ENCODE measurements at regions not wholly inside any gene's neighbourhood (a gene's known extent, or its start where the extent isn't known, plus 50 kb on each side); places are given as distances from the start of the nearest gene placed in this dataset.

DNA sequence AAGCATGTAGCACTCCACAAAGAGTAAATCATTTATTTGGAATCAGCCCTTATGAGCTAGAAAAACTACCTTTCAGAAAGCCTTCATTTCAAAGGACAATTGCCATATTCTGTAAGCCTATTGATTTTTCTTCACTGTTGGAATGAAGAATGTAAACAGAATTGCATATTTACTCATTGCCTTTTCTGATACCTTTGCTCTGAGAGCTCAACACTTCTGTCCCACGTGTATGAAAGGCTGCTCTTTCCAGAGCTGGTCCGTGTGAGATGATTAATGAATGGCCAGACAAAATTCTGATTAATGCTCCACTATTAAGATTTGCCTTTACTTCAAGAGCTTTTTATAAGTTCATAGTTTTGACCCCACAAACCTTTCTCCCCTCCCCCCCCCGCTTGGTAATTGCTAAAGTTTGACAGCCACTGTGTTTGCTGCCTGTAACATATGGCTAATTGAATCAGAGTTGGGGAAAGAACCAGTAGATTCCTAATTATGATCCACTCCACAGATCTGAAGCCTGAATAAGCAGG is 63.0 kb upstream of the PLEKHA5 start:
- no peak for DNase-seq (ENCODE audit: low read depth in 1 of 2, low spot score in 1 of 2)
- H3K27me3 ChIP-seq (ENCODE audit: insufficient read depth, poor library complexity, severe bottlenecking) = no peaks in the 10 kb centered on the region
- H3K27ac ChIP-seq (replicated peaks) = no peak overlapping the region
- TF ChIP-seq, protein P1, sequence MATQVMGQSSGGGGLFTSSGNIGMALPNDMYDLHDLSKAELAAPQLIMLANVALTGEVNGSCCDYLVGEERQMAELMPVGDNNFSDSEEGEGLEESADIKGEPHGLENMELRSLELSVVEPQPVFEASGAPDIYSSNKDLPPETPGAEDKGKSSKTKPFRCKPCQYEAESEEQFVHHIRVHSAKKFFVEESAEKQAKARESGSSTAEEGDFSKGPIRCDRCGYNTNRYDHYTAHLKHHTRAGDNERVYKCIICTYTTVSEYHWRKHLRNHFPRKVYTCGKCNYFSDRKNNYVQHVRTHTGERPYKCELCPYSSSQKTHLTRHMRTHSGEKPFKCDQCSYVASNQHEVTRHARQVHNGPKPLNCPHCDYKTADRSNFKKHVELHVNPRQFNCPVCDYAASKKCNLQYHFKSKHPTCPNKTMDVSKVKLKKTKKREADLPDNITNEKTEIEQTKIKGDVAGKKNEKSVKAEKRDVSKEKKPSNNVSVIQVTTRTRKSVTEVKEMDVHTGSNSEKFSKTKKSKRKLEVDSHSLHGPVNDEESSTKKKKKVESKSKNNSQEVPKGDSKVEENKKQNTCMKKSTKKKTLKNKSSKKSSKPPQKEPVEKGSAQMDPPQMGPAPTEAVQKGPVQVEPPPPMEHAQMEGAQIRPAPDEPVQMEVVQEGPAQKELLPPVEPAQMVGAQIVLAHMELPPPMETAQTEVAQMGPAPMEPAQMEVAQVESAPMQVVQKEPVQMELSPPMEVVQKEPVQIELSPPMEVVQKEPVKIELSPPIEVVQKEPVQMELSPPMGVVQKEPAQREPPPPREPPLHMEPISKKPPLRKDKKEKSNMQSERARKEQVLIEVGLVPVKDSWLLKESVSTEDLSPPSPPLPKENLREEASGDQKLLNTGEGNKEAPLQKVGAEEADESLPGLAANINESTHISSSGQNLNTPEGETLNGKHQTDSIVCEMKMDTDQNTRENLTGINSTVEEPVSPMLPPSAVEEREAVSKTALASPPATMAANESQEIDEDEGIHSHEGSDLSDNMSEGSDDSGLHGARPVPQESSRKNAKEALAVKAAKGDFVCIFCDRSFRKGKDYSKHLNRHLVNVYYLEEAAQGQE (IDR thresholded peaks at IDR 0.05; ENCODE audit: insufficient replicate concordance, low read depth) = no peak
- TF ChIP-seq POLR2AphosphoS5 (IDR thresholded peaks at IDR 0.05; ENCODE audit: low read depth) (no peak), GABPA (IDR thresholded peaks at IDR 0.05; ENCODE audit: low read depth) (no peak), SPI1 (IDR thresholded peaks at IDR 0.05; ENCODE audit: borderline replicate concordance, low read depth) (no peak)
- TF ChIP-seq, protein P2, sequence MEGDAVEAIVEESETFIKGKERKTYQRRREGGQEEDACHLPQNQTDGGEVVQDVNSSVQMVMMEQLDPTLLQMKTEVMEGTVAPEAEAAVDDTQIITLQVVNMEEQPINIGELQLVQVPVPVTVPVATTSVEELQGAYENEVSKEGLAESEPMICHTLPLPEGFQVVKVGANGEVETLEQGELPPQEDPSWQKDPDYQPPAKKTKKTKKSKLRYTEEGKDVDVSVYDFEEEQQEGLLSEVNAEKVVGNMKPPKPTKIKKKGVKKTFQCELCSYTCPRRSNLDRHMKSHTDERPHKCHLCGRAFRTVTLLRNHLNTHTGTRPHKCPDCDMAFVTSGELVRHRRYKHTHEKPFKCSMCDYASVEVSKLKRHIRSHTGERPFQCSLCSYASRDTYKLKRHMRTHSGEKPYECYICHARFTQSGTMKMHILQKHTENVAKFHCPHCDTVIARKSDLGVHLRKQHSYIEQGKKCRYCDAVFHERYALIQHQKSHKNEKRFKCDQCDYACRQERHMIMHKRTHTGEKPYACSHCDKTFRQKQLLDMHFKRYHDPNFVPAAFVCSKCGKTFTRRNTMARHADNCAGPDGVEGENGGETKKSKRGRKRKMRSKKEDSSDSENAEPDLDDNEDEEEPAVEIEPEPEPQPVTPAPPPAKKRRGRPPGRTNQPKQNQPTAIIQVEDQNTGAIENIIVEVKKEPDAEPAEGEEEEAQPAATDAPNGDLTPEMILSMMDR (IDR thresholded peaks at IDR 0.05; ENCODE audit: insufficient read depth, low read length) = no peak
- H3K4me3 ChIP-seq (replicated peaks; ENCODE audit: insufficient read depth, low read length) = no peak overlapping the region

DNA sequence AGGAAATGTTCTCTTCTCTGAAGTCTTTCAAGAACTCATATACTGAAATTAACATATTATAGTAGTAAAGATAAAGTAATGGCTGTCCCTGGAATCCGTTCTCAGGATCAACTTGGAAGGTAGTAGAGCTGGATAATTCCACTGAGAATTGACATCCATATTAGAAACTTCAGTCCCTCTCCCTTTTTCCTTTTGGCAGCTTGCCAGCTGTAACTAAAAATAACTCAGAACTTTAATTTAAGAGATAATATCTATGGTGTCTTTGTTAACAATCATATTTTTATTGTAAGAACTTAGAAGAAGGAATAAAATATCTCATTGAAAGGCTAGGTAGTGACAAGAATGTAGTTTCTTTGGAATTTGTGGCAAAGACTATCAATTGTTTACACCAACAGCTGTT is 61.4 kb upstream of the PLEKHA5 start:
- H3K27ac ChIP-seq (replicated peaks) = no peak overlapping the region
- no peak overlapping the region for H3K4me3 ChIP-seq (replicated peaks; ENCODE audit: insufficient read depth, low read length)
- H3K27me3 ChIP-seq (ENCODE audit: insufficient read depth, poor library complexity, severe bottlenecking) = no peaks in the 10 kb centered on the region
- no peak for DNase-seq (ENCODE audit: low read depth in 1 of 2, low spot score in 1 of 2)
- TF ChIP-seq SPI1 (IDR thresholded peaks at IDR 0.05; ENCODE audit: borderline replicate concordance, low read depth) (no peak), POLR2AphosphoS5 (IDR thresholded peaks at IDR 0.05; ENCODE audit: low read depth) (no peak), GABPA (IDR thresholded peaks at IDR 0.05; ENCODE audit: low read depth) (no peak)
- TF ChIP-seq, protein P2 (IDR thresholded peaks at IDR 0.05; ENCODE audit: insufficient read depth, low read length) = no peak
- TF ChIP-seq, protein P1 (IDR thresholded peaks at IDR 0.05; ENCODE audit: insufficient replicate concordance, low read depth) = no peak

GRCh38 chr12:19070341-19070740 is 59.2 kb upstream of the PLEKHA5 start:
- DNase-seq (ENCODE audit: low read depth in 1 of 2, low spot score in 1 of 2) = no peak
- TF ChIP-seq POLR2AphosphoS5 (IDR thresholded peaks at IDR 0.05; ENCODE audit: low read depth) (no peak), SPI1 (IDR thresholded peaks at IDR 0.05; ENCODE audit: borderline replicate concordance, low read depth) (no peak), GABPA (IDR thresholded peaks at IDR 0.05; ENCODE audit: low read depth) (no peak)
- TF ChIP-seq, protein P1 (IDR thresholded peaks at IDR 0.05; ENCODE audit: insufficient replicate concordance, low read depth) = no peak
- TF ChIP-seq, protein P2 (IDR thresholded peaks at IDR 0.05; ENCODE audit: insufficient read depth, low read length) = no peak

More at GRCh38 chr12:19070341-19070740, 59.2 kb upstream of the PLEKHA5 start:
- H3K4me3 ChIP-seq (replicated peaks; ENCODE audit: insufficient read depth, low read length) = no peak overlapping the region
- H3K27ac ChIP-seq (replicated peaks) = no peak overlapping the region
- no peaks in the 10 kb centered on the region for H3K27me3 ChIP-seq (ENCODE audit: insufficient read depth, poor library complexity, severe bottlenecking)

Data from HL-60 (cell line).